NCI-H526 treated with DMSO at 0.1 percent for 48 hours (cell line): ENCODE measurements at regions not wholly inside any gene's neighbourhood (a gene's known extent, or its start where the extent isn't known, plus 50 kb on each side); places are given as distances from the start of the nearest gene placed in this dataset.

Experiments used
- DNase-seq: peaks from one replicate; lab custom pipeline; 2025; lab: John Stamatoyannopoulos, UW

DNA sequence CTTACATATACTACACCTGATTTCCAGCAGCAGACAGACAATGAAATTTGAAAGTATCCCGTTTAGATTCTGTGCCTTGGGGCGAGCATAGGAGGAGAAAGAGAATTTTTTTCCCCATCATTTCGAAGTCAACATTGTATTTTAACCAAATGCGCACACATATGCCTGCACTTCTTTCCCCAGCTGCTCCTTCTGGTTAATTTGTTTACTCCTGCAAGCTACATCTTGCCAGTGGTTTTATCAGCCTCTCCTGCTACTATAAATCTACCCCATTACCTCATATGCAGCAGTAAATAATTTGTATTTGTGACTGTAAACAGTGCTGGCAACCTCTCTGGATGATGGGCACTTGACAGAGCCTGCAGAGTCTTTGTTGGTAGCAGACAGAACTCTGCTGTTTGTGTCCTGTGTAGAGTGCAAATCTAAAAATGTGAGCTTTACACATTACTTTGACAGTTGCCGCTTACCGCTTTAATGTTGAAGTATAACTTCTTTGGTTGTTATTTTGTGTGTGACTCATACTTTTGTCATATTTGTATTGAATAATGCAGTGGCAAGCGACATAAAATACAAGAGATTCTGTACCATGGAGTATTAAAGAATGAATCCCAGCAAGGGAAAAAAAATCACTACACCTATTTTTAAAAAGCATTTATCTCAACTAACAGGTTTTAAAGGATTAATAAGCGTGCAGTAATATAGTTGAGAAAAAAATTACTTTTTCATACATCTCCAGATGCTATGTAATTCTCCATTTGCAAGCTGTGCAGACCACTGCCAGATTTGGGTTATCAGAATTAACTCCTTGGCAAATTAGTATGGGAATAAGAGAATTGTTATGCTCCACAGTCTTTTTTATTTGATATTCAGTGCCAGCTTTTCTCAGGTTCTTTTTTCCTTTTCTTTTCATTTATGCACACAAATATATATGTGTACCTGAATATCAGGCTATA, 536.8 kb downstream of the XIRP2 start:
- DNase-seq: peak; percentile 51

DNA sequence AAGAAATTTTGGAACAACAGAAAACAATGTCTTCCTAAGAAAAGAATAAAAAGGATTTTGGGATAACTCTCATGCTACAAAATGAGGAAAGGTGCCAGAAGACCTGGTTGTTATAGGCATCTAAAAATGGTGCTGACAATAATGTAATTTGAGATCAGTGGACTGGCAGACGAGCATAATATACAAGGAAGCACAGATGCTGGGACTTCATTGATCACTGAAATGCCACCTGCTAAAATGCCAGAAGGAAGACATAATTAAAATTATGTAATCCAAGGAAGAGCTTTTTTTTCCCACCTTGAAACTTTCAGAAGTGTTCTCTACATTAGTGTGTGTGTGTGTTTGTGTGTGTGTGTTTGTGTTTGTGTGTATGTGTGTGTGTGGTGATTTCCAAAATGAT, 535.9 kb downstream of the XIRP2 start:
- DNase-seq: peak; percentile 9

- DNase-seq: peak; percentile 6
Measured at GRCh38 chr2:167423731-167424130, 535.5 kb downstream of the XIRP2 start.

DNA sequence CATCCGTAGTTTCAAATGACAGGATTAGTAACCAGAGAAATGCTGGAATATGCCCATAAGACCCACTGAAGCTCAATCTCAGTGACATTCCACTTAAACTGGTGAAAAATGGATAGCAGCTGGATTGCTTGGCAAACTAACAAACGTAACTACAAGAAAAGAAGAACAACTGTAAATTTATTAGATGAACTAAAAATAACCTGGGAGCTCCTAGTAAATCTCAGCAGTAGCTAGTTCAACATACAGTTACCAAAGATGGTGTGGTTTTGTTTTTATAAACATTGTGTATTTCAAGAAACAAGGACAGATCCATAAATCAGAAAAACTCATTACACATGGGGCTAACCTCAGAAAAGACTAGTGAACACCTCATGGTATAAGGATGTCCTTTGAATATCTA, 531.9 kb downstream of the XIRP2 start:
- no peak for DNase-seq

DNA sequence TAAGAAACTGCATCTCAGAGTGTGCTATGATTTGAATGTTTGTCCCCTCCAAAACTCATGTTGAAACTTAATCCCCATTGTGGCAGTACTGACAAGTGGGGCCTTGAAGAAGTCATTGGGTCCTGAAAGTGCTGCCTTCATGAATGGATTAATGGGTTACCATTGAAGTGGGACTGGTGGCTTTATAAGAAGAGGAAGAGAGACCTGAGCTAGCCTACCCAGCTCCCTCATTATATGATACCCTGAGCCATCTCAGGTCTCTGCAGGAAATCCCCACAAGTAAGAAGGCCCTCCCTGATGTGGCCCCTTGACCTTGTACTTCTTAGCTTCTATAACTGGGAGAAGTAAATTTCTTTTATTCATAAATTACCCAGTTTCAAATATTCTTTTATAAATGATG, 526.8 kb downstream of the XIRP2 start:
- DNase-seq: no peak

DNA sequence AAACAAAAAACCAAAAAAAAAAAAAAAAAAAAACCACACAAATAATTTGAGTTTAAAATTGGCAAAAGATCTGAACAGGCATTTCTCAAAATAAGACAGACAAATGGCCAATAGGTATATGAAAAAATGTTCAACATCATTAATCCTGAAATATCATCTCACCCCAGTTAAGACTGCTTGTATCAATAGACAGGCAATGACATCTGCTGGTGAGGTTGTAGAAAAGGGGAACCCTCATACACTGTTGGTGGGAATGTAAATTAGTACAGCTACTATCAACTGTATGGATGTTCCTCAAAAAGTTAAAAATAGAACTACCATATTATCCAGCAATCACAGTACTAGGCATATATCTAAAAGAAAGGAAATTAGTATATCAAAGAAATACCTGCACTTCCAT, 523.1 kb downstream of the XIRP2 start:
- no peak for DNase-seq

GRCh38 chr2:167406558-167406957, 518.3 kb downstream of the XIRP2 start:
- DNase-seq: no peak

DNA sequence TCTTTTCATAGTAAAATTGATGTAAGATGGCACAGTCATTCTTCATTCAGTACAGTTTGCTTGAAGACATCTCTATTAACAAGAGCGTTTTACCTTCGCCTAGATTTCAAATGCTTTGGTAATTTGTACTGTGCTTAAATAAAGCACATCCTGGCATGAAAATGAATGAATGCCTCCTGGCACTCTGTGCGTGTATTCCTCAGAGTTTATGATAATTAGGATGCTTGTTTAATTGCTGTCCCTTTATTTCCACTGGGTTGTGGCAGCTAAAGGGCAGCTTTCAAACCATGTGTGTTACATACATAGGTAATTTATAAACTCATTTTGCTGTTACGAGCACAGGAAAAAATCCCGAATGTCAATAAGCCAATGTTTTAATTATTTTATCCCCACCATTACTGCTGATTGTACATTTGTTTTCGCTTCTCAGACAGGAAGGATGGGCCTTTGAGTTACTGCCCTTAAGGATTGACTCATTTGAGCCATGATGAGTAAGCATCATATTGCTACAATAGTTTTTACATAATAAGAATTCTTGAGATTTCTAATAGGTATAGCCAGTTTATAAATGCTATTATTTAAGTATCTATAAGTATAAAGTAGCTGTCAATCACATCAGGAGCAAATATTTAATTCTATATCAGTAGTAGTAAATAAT, 516.5 kb downstream of the XIRP2 start:
- no peak for DNase-seq

DNA sequence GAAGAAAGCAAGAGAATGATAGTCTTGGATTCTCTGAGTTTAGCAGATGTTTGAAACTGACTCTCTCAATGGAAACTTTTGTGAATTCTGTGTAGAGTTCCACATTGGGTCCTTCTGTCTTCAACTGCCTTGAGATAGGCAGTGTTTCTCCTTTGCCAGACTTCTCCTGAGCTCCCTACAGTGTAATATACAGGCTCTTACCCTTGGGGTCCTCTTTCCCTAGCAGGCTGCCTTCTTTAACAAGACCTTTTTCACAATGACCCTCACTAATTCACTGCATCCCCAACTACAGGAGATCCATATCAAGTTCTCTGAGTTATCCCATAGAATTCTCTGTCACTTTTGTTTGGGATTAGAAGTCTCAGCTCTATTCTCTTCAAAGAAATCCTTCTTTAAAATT, 513.0 kb downstream of the XIRP2 start:
- no peak for DNase-seq

DNA sequence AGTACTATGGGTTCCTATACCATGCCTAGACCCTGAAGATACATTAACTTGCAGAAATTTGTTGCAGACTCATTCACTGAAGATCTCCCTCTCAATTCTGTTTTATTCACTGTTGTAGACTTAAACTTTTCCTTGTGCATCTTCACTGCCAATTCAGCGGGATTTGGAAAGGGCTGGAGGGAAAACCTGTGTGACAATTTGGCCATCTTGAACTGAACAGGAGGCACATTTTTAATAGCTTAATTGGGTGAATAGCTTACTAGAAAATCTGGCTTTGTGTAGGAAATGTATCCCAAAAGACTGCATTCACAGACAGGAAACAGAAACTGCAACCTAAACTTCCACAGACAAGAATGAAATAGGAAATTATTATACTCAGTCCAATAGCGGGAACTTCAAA, 512.3 kb downstream of the XIRP2 start:
- no peak for DNase-seq

GRCh38 chr2:167398873-167399272, 510.6 kb downstream of the XIRP2 start:
- no peak for DNase-seq

DNA sequence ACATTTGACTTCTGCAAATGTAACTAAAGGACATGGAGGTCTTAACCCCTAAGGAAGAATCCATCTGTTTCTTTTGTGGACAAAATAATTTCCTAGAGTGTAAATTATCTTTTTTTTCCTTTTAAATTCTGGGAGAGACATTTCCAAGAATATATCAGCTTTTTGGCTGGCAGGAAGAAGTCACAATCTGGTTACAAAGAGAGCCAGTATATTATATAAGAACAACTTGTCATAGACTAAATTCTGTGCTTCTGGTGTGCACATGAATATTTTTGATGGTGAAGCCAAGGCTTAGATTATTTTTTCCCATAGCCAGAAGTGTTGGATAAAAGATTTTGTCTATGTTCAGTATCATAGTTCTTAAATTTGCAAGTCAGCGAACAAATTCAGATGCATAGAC, 500.6 kb downstream of the XIRP2 start:
- DNase-seq: no peak

- DNase-seq: no peak
Measured at GRCh38 chr2:167388497-167388896, 500.2 kb downstream of the XIRP2 start.

DNA sequence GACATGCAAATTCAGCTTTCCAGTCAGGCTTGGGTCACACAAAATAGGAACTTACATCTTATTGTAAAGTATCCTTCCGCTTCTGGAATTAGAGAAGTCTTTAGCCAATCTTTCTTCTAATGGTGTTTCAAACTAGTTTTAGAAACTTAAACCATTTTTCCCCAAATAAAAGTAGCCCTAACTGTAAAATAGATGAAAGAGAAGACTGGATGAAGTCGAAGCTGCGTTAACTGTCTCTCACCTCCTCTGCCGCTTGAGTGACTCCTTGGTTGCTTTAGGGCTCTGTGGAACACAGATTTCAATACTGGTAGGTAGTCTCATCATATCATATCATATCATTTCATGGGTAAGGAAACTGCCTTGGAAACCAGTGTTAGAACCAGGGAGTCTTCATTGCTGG, 498.4 kb downstream of the XIRP2 start:
- peak; percentile 89 for DNase-seq

DNA sequence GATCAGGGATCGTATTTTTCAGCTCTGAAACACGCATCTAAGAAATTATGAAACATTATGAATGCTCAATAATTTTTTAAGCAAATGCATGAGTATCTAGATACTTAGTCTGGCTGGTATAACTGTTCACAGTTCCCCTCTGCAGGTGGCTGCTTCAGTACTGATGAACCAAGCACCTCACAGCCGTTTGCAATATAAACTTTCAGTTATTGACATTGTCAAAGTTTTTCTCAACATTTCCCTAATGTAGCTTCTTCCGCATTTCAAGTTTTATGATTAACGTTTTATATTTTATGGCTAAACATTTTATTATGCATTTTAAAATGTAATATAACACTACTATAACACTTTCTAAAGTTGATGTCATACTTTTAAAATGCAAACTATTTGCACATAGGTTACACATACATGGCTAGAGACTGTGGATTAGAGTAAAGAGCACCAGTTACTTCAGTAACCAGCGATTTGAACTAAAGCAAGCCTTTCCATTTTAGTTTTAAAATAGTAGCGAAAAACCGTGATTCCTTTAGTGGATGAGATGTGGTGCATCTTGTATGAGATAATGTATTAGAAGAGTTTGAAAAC, 495.4 kb downstream of the XIRP2 start:
- no peak for DNase-seq

GRCh38 chr2:167381349-167381748, 493.1 kb downstream of the XIRP2 start:
- no peak for DNase-seq

DNA sequence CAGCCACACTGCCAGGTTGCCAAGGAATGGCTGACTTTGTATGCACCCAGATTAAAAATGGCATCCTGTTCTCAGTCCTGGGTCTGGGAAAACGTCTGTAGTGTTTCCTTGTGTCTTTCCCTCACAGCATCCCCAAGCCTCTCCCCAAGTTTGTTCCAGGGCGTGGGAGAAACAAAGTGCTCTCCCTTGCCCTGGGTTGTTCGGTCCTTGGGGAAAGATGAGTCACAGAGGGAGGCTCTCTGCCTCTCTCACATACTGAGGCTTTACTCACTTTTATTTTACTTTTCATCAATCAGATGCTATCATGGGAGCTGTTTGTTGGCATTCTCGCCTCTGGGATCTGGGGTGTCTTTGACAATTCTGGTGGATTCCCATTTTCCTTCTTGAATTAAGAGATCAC, 492.3 kb downstream of the XIRP2 start:
- DNase-seq: no peak

DNA sequence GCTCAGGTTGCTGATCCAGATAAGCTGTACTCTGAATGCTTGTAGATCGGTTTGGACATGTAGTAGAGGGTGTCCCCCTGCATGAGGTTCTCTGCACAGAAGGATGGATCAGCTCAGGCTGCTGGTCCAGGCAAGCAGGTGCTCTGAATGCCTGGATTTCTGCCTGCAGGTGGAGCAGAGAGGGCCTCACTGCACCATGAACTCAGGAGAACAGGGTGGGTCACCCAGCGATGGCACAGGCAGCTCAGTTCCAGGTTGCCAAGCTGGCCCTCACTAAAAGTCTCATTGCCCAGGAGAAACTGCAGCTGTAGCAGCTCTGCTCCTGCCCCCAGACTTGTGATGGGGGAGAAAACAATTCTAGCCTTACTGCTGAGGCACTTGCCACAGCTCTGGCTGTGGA, 491.8 kb downstream of the XIRP2 start:
- DNase-seq: no peak

GRCh38 chr2:167369083-167369482, 480.8 kb downstream of the XIRP2 start:
- no peak for DNase-seq

DNA sequence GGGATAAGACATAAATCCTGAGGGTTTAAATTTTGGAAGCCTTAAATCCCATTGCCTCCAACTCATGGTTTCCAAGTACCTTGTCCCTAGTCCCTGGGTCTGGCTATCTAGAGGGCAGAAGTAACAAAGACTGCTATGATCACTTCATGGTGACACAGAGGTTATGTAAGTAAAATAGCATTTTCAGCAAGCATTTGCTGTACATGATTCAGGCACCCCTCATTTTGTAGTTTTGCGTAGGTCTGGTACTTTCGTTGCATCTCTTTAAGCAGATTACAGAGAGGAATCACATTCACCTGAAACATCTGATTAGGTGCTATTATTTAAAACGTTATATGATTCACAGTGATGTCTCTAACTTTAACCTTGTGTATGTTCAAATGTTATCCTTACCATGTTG, 480.1 kb downstream of the XIRP2 start:
- no peak for DNase-seq

DNA sequence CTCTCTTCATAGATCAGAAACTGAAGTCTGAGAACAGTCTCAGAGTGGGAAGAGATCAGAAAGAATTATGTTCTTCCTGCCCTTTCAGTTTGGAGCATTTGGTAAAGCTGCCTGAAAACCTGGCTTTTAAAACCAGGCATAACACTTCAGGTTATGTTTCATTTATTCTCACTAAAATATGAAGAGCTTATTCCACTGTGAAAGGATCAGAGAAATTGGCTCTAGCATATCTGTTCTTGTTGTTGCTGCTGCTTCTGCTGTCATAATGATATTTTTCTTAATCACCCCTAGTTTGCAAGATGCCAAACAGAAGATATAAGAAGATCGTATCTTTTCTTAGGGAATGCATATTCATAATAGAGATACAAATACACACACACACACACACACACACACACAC, 476.9 kb downstream of the XIRP2 start:
- no peak for DNase-seq

GRCh38 chr2:167361426-167361825, 473.1 kb downstream of the XIRP2 start:
- no peak for DNase-seq

DNA sequence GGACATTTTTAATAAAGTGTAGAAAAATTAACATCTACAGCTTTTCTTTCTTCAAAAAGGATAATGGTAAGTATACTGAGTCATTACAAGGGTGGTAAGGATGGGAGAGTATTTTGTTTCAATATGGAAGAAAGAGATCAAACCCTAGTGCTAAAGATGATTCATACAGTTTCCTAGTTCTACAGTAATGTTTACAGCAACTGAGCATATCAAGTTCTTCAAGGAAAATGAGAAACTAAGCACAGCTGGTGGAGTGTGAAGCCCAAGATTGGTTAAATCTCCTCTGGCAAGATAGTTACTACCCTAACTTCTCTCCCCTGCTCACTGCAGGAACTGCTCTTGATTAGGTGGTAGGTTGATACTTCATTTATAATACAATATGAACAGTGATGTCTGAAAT, 467.5 kb downstream of the XIRP2 start:
- DNase-seq: no peak
